Bronchial epithelial cell (primary cell): ENCODE measurements at regions not wholly inside any gene's neighbourhood (a gene's known extent, or its start where the extent isn't known, plus 50 kb on each side); places are given as distances from the start of the nearest gene placed in this dataset.

Experiments
- DNase-seq: peaks from one replicate; pipeline ENCODE4 v3.0.0-alpha.2; 2010; ENCODE audit warnings: low read depth
- FAIRE-seq: peaks from 2 replicates; lab custom pipeline; 2011; peaks lifted over from hg19 to GRCh38; lab: Jason Lieb, UNC
- H3K27me3 ChIP-seq: 2 replicates; pipeline ENCODE4 v1.5.1; 2011; ENCODE audit warnings: low read length; ENCODE audit not compliant: control insufficient read depth, insufficient read depth
- H3K36me3 ChIP-seq: 2 replicates; pipeline ENCODE4 v1.5.1; 2011; ENCODE audit warnings: low read length; ENCODE audit not compliant: control insufficient read depth, insufficient read depth
- H3K4me3 ChIP-seq: 2 replicates; pipeline ENCODE4 v1.5.1; 2011; ENCODE audit warnings: mild to moderate bottlenecking, low read depth, low read length, control low read depth
- TF ChIP-seq, protein P1 (sequence below): IDR thresholded peaks from 2 replicates; pipeline ENCODE4 v1.5.1; 2011; ENCODE audit warnings: mild to moderate bottlenecking, moderate library complexity, low read length, control low read depth, inconsistent platforms; ENCODE audit not compliant: insufficient read depth, severe bottlenecking

DNA sequence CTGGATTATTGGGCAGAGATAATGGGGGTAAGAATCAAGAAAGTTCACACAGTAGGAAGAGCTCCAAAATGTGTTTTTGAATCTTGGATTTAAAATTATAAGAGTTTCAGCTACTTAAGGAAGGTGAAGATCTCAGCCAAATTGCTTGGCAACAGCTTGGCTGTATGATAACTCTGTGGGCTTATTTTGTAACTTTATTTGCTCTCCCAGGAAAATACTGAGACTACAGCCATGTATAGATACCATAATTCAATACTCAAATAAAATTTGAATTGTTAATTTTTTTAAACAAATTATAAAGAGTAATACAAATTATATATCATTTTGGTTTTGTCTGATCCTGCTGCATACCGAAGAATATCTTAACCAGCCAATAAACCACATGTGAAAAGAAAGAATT is 129.5 kb upstream of the INPP4B start:
- H3K27me3 ChIP-seq: no peaks in the 10 kb centered on the region
- FAIRE-seq (no peak), DNase-seq (no peak)
- H3K36me3 ChIP-seq: no peaks in the 10 kb centered on the region
- TF ChIP-seq, protein P1, sequence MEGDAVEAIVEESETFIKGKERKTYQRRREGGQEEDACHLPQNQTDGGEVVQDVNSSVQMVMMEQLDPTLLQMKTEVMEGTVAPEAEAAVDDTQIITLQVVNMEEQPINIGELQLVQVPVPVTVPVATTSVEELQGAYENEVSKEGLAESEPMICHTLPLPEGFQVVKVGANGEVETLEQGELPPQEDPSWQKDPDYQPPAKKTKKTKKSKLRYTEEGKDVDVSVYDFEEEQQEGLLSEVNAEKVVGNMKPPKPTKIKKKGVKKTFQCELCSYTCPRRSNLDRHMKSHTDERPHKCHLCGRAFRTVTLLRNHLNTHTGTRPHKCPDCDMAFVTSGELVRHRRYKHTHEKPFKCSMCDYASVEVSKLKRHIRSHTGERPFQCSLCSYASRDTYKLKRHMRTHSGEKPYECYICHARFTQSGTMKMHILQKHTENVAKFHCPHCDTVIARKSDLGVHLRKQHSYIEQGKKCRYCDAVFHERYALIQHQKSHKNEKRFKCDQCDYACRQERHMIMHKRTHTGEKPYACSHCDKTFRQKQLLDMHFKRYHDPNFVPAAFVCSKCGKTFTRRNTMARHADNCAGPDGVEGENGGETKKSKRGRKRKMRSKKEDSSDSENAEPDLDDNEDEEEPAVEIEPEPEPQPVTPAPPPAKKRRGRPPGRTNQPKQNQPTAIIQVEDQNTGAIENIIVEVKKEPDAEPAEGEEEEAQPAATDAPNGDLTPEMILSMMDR: no peak
- no peak overlapping the region for H3K4me3 ChIP-seq

DNA sequence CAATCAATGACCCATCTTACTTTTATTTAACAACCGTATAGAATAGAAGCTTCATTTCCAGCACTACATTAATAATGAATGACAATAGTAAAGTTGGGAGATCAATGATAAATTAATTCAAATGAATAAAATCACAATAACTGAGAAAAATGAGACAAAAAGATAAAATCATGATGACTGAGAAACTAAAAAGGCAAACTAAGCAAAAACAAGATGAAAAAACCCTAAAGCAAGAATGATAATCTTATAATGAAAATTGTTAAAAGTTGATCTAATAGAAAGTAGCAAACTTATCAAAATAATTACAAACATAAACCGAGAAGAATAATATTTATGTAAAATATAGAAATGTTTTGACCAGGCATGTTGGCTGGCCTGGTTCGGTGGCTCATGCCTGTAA is 130.4 kb upstream of the INPP4B start:
- TF ChIP-seq, protein P1: no peak
- Histone ChIP-seq H3K36me3 (no peaks in the 10 kb centered on the region), H3K4me3 (no peak overlapping the region), H3K27me3 (no peaks in the 10 kb centered on the region)
- DNase-seq: no peak
- no peak for FAIRE-seq

DNA sequence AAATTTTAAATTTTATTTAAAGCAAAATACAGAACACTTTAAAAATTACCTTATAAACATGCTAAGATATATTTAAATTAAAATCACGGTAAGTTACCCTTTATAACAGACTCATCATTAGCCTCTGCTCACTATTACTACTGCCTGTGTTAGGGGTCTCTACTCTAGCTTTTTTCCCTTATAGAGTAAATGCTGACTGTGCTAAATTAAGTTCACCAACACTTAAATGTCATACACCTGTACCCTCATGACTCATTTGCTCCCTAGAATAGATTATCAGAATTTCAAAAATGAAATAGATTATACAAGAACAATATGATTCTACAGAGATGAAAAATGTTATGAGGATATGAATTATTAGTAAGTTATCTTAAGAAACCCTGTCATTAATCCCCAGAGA is 131.1 kb upstream of the INPP4B start:
- no peak overlapping the region for H3K4me3 ChIP-seq
- TF ChIP-seq, protein P1: no peak
- FAIRE-seq: no peak
- no peaks in the 10 kb centered on the region for H3K27me3 ChIP-seq
- no peaks in the 10 kb centered on the region for H3K36me3 ChIP-seq
- no peak for DNase-seq

- TF ChIP-seq, protein P1: no peak
- Histone ChIP-seq H3K4me3 (no peak overlapping the region), H3K36me3 (no peaks in the 10 kb centered on the region), H3K27me3 (no peaks in the 10 kb centered on the region)
- FAIRE-seq (no peak), DNase-seq (no peak)
These were observed 137.0 kb upstream of the INPP4B start for GRCh38 chr4:142983065-142983464.

DNA sequence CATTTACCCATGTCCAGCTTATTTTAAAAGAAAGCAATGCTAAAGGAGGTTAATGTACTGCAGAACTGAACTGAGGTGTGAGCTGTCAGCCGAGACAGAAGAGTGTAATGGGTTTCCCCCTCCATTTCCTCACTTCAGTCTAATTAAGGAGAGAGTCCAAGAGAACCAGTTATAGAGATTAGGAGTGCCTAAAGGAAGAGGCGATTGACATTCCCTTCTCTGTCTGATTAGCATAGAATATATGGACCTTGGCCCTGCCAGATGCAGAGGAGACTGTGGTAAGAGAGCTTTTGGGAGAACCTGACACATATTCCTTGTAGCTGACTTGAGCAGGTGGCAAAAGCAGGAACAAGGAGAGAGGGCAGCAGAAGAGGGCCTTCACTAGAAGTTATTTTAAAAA is 137.5 kb upstream of the INPP4B start:
- DNase-seq: no peak
- Histone ChIP-seq H3K4me3 (no peak overlapping the region), H3K27me3 (no peaks in the 10 kb centered on the region), H3K36me3 (no peaks in the 10 kb centered on the region)
- no peak for FAIRE-seq
- TF ChIP-seq, protein P1: no peak

- no peak for FAIRE-seq
These were observed 138.9 kb upstream of the INPP4B start for GRCh38 chr4:142984871-142985585.

More at GRCh38 chr4:142984871-142985585, 138.9 kb upstream of the INPP4B start:
- Histone ChIP-seq H3K36me3 (no peaks in the 10 kb centered on the region), H3K27me3 (no peaks in the 10 kb centered on the region), H3K4me3 (no peak overlapping the region)
- peak; percentile 41 for DNase-seq
- TF ChIP-seq, protein P1: peak; percentile 56
